ENCODE measurements at regions not wholly inside any gene's neighbourhood (a gene's known extent, or its start where the extent isn't known, plus 50 kb on each side); places are given as distances from the start of the nearest gene placed in this dataset.

DNA sequence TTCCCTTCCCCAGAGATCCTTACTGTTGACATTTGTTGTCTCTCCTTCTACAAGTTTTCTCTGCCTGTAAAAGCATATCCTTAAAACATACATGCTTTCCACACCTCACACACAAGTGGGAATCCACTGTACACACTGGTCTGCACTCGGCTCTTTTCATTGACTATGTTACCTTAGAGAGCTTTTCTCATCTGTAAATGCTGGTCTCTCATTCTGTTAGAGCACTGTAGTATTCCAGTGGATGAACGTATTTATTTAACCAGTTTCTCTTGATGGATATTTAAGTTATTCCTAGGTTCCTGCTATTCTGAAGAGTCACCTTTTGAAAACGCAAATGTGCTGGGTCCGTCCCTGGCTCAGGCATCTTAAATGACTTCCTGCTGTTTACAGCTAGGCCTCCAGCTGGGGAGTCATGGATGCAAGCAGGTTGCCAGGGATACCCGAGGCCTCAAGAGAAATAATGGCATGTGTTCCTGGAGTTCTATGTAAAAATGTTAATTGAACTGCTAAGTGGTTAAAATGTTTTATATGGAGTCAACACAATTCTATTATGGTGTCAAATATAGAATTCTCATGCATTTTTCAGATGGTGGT lies 61.1 kb upstream of the TGM3 start:
- TF ChIP-seq, protein P1, sequence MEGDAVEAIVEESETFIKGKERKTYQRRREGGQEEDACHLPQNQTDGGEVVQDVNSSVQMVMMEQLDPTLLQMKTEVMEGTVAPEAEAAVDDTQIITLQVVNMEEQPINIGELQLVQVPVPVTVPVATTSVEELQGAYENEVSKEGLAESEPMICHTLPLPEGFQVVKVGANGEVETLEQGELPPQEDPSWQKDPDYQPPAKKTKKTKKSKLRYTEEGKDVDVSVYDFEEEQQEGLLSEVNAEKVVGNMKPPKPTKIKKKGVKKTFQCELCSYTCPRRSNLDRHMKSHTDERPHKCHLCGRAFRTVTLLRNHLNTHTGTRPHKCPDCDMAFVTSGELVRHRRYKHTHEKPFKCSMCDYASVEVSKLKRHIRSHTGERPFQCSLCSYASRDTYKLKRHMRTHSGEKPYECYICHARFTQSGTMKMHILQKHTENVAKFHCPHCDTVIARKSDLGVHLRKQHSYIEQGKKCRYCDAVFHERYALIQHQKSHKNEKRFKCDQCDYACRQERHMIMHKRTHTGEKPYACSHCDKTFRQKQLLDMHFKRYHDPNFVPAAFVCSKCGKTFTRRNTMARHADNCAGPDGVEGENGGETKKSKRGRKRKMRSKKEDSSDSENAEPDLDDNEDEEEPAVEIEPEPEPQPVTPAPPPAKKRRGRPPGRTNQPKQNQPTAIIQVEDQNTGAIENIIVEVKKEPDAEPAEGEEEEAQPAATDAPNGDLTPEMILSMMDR (optimal IDR thresholded peaks at IDR 0.05 in 1 of 3, IDR thresholded peaks at IDR 0.05 in 1 of 3, conservative IDR thresholded peaks at IDR 0.05 in 1 of 3; ENCODE audit: extremely low read depth in 1 of 3, insufficient read depth in 2 of 3, low read length in 3 of 3), result no peak
- TF ChIP-seq EZH2 (IDR thresholded peaks at IDR 0.05; ENCODE audit: low read length), result no peak

Data from keratinocyte (primary cell).